A673 (cell line): ENCODE measurements at regions not wholly inside any gene's neighbourhood (a gene's known extent, or its start where the extent isn't known, plus 50 kb on each side); places are given as distances from the start of the nearest gene placed in this dataset.

Source experiments
- CTCF ChIP-seq: fragments of 300-800, 200-600 bp; sonication (generic); conservative IDR thresholded peaks from 2 replicates; pipeline ENCODE4 v1.5.1; 2017; ENCODE audit warnings: low read depth, mild to moderate bottlenecking, antibody characterized with exemption, low read length, moderate library complexity, mixed read lengths
- EZH2 ChIP-seq: fragments of 200-600 bp; sonication (generic); IDR thresholded peaks from 2 replicates; pipeline ENCODE4 v1.6.1; 2017; ENCODE audit warnings: borderline replicate concordance, low read depth, mild to moderate bottlenecking, mixed read lengths, antibody characterized with exemption, low read length; ENCODE audit not compliant: poor library complexity, severe bottlenecking

GRCh38 chr21:24945910-24946309 lies 661.4 kb downstream of the MRPL39 start:
- TF ChIP-seq CTCF (no peak), EZH2 (no peak)
